SU-DHL-6 (cell line): ENCODE measurements at regions not wholly inside any gene's neighbourhood (a gene's known extent, or its start where the extent isn't known, plus 50 kb on each side); places are given as distances from the start of the nearest gene placed in this dataset.
"Not testable (repeated sequence)": the region's sequence is repeated elsewhere in the genome, so short reads cannot be mapped to it uniquely, and the experiment has no call there.

Source experiments
- CTCF ChIP-seq: fragments of 200-600 bp; sonication (generic); IDR thresholded peaks from one replicate; pipeline ENCODE4 v1.5.1; 2017; ENCODE audit warnings: antibody characterized with exemption, mild to moderate bottlenecking, low read length, moderate library complexity; ENCODE audit not compliant: insufficient read depth, poor library complexity, severe bottlenecking
- EZH2phosphoT487 ChIP-seq: fragments of 200-600 bp; sonication (generic), shearing (Covaris generic); conservative IDR thresholded peaks from 2 replicates; pipeline ENCODE4 v1.6.1; 2018; ENCODE audit warnings: mild to moderate bottlenecking, antibody characterized with exemption, low read length, moderate library complexity, mixed read lengths

GRCh38 chr1:120276710-120277109 is 100.4 kb upstream of the SEC22B start:
- TF ChIP-seq CTCF, EZH2phosphoT487: not testable (repeated sequence)
